ENCODE measurements at regions not wholly inside any gene's neighbourhood (a gene's known extent, or its start where the extent isn't known, plus 50 kb on each side); places are given as distances from the start of the nearest gene placed in this dataset.

DNA sequence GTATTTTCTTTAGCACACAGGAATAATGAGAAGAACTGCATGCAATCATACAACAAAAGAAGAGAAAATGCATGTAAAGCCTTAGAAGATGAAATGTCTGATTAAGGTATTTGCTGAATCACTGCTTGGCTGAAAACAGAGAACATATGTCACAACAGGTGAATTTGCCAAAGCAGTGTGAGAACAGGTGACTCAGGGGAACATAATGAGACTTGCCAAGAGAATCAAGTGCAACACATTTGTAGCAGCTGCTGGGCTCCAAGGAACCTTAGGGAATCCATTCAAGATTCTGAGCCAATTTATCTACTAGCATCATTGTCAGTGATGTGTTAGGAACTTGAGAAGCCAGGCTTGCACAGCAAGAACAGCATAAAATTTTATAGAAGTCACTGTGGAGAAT, 273.1 kb downstream of the PCDH20 start:
- TF ChIP-seq, protein P1, sequence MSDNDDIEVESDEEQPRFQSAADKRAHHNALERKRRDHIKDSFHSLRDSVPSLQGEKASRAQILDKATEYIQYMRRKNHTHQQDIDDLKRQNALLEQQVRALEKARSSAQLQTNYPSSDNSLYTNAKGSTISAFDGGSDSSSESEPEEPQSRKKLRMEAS (IDR thresholded peaks at IDR 0.05; ENCODE audit: low read depth) = no peak
- TF ChIP-seq, protein P2, sequence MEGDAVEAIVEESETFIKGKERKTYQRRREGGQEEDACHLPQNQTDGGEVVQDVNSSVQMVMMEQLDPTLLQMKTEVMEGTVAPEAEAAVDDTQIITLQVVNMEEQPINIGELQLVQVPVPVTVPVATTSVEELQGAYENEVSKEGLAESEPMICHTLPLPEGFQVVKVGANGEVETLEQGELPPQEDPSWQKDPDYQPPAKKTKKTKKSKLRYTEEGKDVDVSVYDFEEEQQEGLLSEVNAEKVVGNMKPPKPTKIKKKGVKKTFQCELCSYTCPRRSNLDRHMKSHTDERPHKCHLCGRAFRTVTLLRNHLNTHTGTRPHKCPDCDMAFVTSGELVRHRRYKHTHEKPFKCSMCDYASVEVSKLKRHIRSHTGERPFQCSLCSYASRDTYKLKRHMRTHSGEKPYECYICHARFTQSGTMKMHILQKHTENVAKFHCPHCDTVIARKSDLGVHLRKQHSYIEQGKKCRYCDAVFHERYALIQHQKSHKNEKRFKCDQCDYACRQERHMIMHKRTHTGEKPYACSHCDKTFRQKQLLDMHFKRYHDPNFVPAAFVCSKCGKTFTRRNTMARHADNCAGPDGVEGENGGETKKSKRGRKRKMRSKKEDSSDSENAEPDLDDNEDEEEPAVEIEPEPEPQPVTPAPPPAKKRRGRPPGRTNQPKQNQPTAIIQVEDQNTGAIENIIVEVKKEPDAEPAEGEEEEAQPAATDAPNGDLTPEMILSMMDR (IDR thresholded peaks at IDR 0.05) = no peak
- TF ChIP-seq SIN3A (IDR thresholded peaks at IDR 0.05; ENCODE audit: borderline replicate concordance, low read depth, low read length) (no peak), YY1 (IDR thresholded peaks at IDR 0.05; ENCODE audit: low read depth) (no peak), FOXM1 (IDR thresholded peaks at IDR 0.05; ENCODE audit: low read depth) (no peak), TAF1 (IDR thresholded peaks at IDR 0.05; ENCODE audit: borderline replicate concordance, low read depth, low read length) (no peak), ELF1 (IDR thresholded peaks at IDR 0.05) (no peak), GABPA (IDR thresholded peaks at IDR 0.05; ENCODE audit: low read depth) (no peak), CHD2 (IDR thresholded peaks at IDR 0.05; ENCODE audit: low read length, partially characterized antibody) (no peak), TEAD4 (IDR thresholded peaks at IDR 0.05; ENCODE audit: borderline replicate concordance, insufficient read depth) (no peak)
- TF ChIP-seq, protein P3, sequence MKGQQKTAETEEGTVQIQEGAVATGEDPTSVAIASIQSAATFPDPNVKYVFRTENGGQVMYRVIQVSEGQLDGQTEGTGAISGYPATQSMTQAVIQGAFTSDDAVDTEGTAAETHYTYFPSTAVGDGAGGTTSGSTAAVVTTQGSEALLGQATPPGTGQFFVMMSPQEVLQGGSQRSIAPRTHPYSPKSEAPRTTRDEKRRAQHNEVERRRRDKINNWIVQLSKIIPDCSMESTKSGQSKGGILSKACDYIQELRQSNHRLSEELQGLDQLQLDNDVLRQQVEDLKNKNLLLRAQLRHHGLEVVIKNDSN (IDR thresholded peaks at IDR 0.05; ENCODE audit: borderline replicate concordance, low read depth) = no peak
- TF ChIP-seq, protein P4, sequence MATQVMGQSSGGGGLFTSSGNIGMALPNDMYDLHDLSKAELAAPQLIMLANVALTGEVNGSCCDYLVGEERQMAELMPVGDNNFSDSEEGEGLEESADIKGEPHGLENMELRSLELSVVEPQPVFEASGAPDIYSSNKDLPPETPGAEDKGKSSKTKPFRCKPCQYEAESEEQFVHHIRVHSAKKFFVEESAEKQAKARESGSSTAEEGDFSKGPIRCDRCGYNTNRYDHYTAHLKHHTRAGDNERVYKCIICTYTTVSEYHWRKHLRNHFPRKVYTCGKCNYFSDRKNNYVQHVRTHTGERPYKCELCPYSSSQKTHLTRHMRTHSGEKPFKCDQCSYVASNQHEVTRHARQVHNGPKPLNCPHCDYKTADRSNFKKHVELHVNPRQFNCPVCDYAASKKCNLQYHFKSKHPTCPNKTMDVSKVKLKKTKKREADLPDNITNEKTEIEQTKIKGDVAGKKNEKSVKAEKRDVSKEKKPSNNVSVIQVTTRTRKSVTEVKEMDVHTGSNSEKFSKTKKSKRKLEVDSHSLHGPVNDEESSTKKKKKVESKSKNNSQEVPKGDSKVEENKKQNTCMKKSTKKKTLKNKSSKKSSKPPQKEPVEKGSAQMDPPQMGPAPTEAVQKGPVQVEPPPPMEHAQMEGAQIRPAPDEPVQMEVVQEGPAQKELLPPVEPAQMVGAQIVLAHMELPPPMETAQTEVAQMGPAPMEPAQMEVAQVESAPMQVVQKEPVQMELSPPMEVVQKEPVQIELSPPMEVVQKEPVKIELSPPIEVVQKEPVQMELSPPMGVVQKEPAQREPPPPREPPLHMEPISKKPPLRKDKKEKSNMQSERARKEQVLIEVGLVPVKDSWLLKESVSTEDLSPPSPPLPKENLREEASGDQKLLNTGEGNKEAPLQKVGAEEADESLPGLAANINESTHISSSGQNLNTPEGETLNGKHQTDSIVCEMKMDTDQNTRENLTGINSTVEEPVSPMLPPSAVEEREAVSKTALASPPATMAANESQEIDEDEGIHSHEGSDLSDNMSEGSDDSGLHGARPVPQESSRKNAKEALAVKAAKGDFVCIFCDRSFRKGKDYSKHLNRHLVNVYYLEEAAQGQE (IDR thresholded peaks at IDR 0.05; ENCODE audit: low read depth, low read length) = no peak
- TF ChIP-seq, protein P5, sequence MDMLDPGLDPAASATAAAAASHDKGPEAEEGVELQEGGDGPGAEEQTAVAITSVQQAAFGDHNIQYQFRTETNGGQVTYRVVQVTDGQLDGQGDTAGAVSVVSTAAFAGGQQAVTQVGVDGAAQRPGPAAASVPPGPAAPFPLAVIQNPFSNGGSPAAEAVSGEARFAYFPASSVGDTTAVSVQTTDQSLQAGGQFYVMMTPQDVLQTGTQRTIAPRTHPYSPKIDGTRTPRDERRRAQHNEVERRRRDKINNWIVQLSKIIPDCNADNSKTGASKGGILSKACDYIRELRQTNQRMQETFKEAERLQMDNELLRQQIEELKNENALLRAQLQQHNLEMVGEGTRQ (IDR thresholded peaks at IDR 0.05; ENCODE audit: borderline replicate concordance, low read depth, low read length) = no peak

All from SK-N-SH (cell line).